HepG2 (cell line): ENCODE measurements at regions not wholly inside any gene's neighbourhood (a gene's known extent, or its start where the extent isn't known, plus 50 kb on each side); places are given as distances from the start of the nearest gene placed in this dataset.

Experiments
- ATAC-seq: fragments of 200-7000 bp; cut with Tn5 transposase; 3 replicates; pipeline ENCODE4 v1.9.1; 2020; ENCODE audit warnings: mild to moderate bottlenecking, moderate library complexity
- BruUV-seq: library from RNA; stranded (reverse); fragments of 400-500 nt; replicated peaks from 2 replicates; lab custom pipeline; 2021; lab: Mats Ljungman, UMichigan
- CTCF ChIA-PET: fragments of 300-600 bp; formaldehyde crosslinking; extraction: SDS; loops from one replicate; lab custom pipeline; 2021; ENCODE audit warnings: low total read pairs, inconsistent platforms, low intra/inter-chr PET ratio; lab: Yijun Ruan, JAX
- POLR2A ChIA-PET: fragments of 350-600 bp; sonication (Branson Sonifier 250); formaldehyde crosslinking; loops from one replicate; lab custom pipeline; 2020; ENCODE audit warnings: antibody characterized with exemption, inconsistent platforms; lab: Yijun Ruan, JAX
- DNase-seq: peaks from one replicate; pipeline ENCODE4 v3.0.0-alpha.2; 2015; ENCODE audit warnings: low spot score
- FAIRE-seq: peaks from 3 replicates; lab custom pipeline; 2011; peaks lifted over from hg19 to GRCh38; lab: Jason Lieb, UNC
- H2AFZ ChIP-seq: one replicate; pipeline ENCODE4 v1.6.1; 2011; ENCODE audit warnings: low read length, inconsistent platforms
- H3K27ac ChIP-seq: fragments of 300-600 bp; 3 replicates; pipeline ENCODE4 v1.8.0; 2011; ENCODE audit warnings: mixed run types, mild to moderate bottlenecking, mixed read lengths, low read length, inconsistent platforms; ENCODE audit not compliant: insufficient read depth; ENCODE audit errors: extremely low read length
- H3K27me3 ChIP-seq, 2 experiments: fragments of 200-600 bp in 1 of 2; 2 replicates in 1 of 2; 3 replicates in 1 of 2; pipeline versions ENCODE4 v1.6.0 to v1.8.0; 2011; ENCODE audit warnings: low read length in 2 of 2, mild to moderate bottlenecking in 2 of 2, moderate library complexity in 2 of 2, inconsistent platforms in 1 of 2; ENCODE audit not compliant: insufficient read depth in 2 of 2, control insufficient read depth in 1 of 2
- H3K36me3 ChIP-seq, 2 experiments: fragments of 200-600 bp in 1 of 2; replicated peaks in 1 of 2; 2 replicates in 1 of 2; 3 replicates in 1 of 2; pipeline versions ENCODE4 v1.5.1 to v1.8.0; 2011; ENCODE audit warnings: low read length in 2 of 2, inconsistent platforms in 1 of 2; ENCODE audit not compliant: insufficient read depth in 2 of 2, control insufficient read depth in 1 of 2
- H3K4me1 ChIP-seq: 2 replicates; pipeline ENCODE4 v1.5.1; 2012; ENCODE audit warnings: low read length, inconsistent platforms; ENCODE audit not compliant: insufficient read depth
- H3K4me2 ChIP-seq: 2 replicates; pipeline ENCODE4 v1.6.0; 2011; ENCODE audit warnings: low read depth, low read length, inconsistent platforms
- H3K4me3 ChIP-seq, 3 experiments: fragments of 200-600 bp in 1 of 3; sonication (generic), shearing (Covaris generic) in 1 of 3; replicated peaks in 1 of 3; 2 replicates each; pipeline ENCODE4 v1.5.1; 2011 to 2016; ENCODE audit warnings: low read length in 3 of 3, inconsistent platforms in 2 of 3, low read depth in 2 of 3, mild to moderate bottlenecking in 2 of 3, control low read depth in 1 of 3, mixed read lengths in 1 of 3; ENCODE audit not compliant: insufficient read depth in 1 of 3
- H3K79me2 ChIP-seq: one replicate; pipeline ENCODE4 v1.6.1; 2011; ENCODE audit warnings: low read length, inconsistent platforms; ENCODE audit not compliant: insufficient read depth
- H3K9ac ChIP-seq: 2 replicates; pipeline ENCODE4 v1.6.0; 2011; ENCODE audit warnings: mild to moderate bottlenecking, low read depth, low read length, inconsistent platforms; ENCODE audit not compliant: insufficient read depth
- H3K9me3 ChIP-seq: 2 replicates; pipeline ENCODE4 v1.5.1; 2012; ENCODE audit warnings: mild to moderate bottlenecking, low read length
- H4K20me1 ChIP-seq: 2 replicates; pipeline ENCODE4 v1.6.0; 2011; ENCODE audit warnings: inconsistent platforms, mild to moderate bottlenecking, low read length, moderate library complexity; ENCODE audit not compliant: insufficient read depth
- DRAP1 ChIP-seq: IDR thresholded peaks from 2 replicates; pipeline ENCODE4 v1.6.1; 2016; ENCODE audit warnings: missing genetic modification reagents, missing compliant biosample characterization
- ETS1 ChIP-seq: sonication (generic); formaldehyde crosslinking; IDR thresholded peaks from 2 replicates; pipeline ENCODE4 v1.4.0; 2020; ENCODE audit warnings: missing genetic modification reagents
- FIP1L1 ChIP-seq: fragments of 200-400 bp; formaldehyde crosslinking; IDR thresholded peaks from 2 replicates; pipeline ENCODE4 v1.6.1; 2018; ENCODE audit warnings: low read depth, mild to moderate bottlenecking, low read length, moderate library complexity, borderline replicate concordance; ENCODE audit not compliant: insufficient read depth
- FOXK1 ChIP-seq: sonication (generic); formaldehyde crosslinking; IDR thresholded peaks from 2 replicates; pipeline ENCODE4 v1.4.0; 2020; ENCODE audit warnings: low read depth, missing genetic modification reagents, borderline replicate concordance
- GATA4 ChIP-seq: sonication (generic); IDR thresholded peaks from 2 replicates; pipeline ENCODE4 v1.6.1; 2016; ENCODE audit warnings: antibody characterized with exemption, low read depth, borderline replicate concordance
- GATAD1 ChIP-seq: IDR thresholded peaks from 2 replicates; pipeline ENCODE4 v1.6.1; 2016; ENCODE audit warnings: missing genetic modification reagents, missing compliant biosample characterization
- MAFK ChIP-seq, 2 experiments: IDR thresholded peaks in 1 of 2; conservative IDR thresholded peaks in 1 of 2; 2 replicates each; pipeline ENCODE4 v1.6.1; 2011; ENCODE audit warnings: improper control_type of control experiment in 2 of 2, low read length in 2 of 2
- MTF2 ChIP-seq: sonication (generic); formaldehyde crosslinking; IDR thresholded peaks from 2 replicates; pipeline ENCODE4 v1.5.0; 2020; ENCODE audit warnings: missing genetic modification reagents, borderline replicate concordance
- NR1H2 ChIP-seq: sonication (generic); formaldehyde crosslinking; IDR thresholded peaks from 2 replicates; pipeline ENCODE4 v1.8.1; 2022; ENCODE audit warnings: low read depth, missing genetic modification reagents, borderline replicate concordance
- PHF8 ChIP-seq: sonication (generic); formaldehyde crosslinking; IDR thresholded peaks from 2 replicates; pipeline ENCODE4 v1.5.0; 2020; ENCODE audit warnings: missing genetic modification reagents
- RAD21 ChIP-seq: fragments of 450-650 bp; formaldehyde crosslinking; IDR thresholded peaks from 2 replicates; pipeline ENCODE4 v1.5.0; 2020; ENCODE audit warnings: mild to moderate bottlenecking
- RBFOX2 ChIP-seq: fragments of 200-400 bp; formaldehyde crosslinking; IDR thresholded peaks from 2 replicates; pipeline ENCODE4 v1.6.1; 2017; ENCODE audit warnings: low read depth, mild to moderate bottlenecking, low read length
- SUZ12 ChIP-seq: fragments of 150-350 bp; IDR thresholded peaks from 2 replicates; pipeline ENCODE4 v1.6.1; 2014; ENCODE audit warnings: low read depth, low read length
- TEAD3 ChIP-seq: optimal IDR thresholded peaks from 2 replicates; pipeline ENCODE3; 2016; ENCODE audit warnings: borderline replicate concordance
- ZFP36 ChIP-seq: fragments of 150-350 bp; IDR thresholded peaks from 2 replicates; pipeline ENCODE4 v1.6.1; 2018; ENCODE audit warnings: borderline replicate concordance, low read length, low read depth; ENCODE audit not compliant: partially characterized antibody
- ZNF276 ChIP-seq: sonication (generic); formaldehyde crosslinking; IDR thresholded peaks from 2 replicates; pipeline ENCODE4 v1.4.0; 2020; ENCODE audit warnings: mild to moderate bottlenecking, low read depth, missing genetic modification reagents
- ZNF576 ChIP-seq: sonication (generic); formaldehyde crosslinking; IDR thresholded peaks from 2 replicates; pipeline ENCODE4 v1.4.0; 2020; ENCODE audit warnings: mild to moderate bottlenecking, missing genetic modification reagents
- ZNF597 ChIP-seq: sonication (generic); formaldehyde crosslinking; IDR thresholded peaks from 2 replicates; pipeline ENCODE4 v1.5.0; 2020; ENCODE audit warnings: missing genetic modification reagents
- ZNF678 ChIP-seq: sonication (generic); formaldehyde crosslinking; IDR thresholded peaks from 2 replicates; pipeline ENCODE4 v1.4.0; 2020; ENCODE audit warnings: mild to moderate bottlenecking, missing genetic modification reagents
- ZZZ3 ChIP-seq: sonication (generic); formaldehyde crosslinking; IDR thresholded peaks from 2 replicates; pipeline ENCODE4 v1.4.0; 2020; ENCODE audit warnings: missing genetic modification reagents, mild to moderate bottlenecking, borderline replicate concordance
- WGBS: methylation state at CpG from one replicate; pipeline ENCODE4 v1.1.6; 2017; ENCODE audit warnings: low lambda C conversion rate; 5-methylcytosine and 5-hydroxymethylcytosine counted together
- in situ Hi-C: cut with HindIII; loops from 2 replicates; pipeline ENCODE4 v1.10.0; 2017; ENCODE audit warnings: low pct_unique_long_range_greater_than_20kb; ENCODE audit not compliant: extremely low pct_ligation_motif_present
- intact Hi-C: fragments of 100-400 bp; cut with micrococcal nuclease; formaldehyde crosslinking; loops from one replicate; pipeline ENCODE4 v1.10.0; 2022; ENCODE audit not compliant: unreplicated experiment

- WGBS = under 1% methylated on average over 5 of the region's 5 CpGs
- no TSS peak for BruUV-seq
- FAIRE-seq (no peak), ATAC-seq (no peak), DNase-seq (no peak)
- TF ChIP-seq FIP1L1 = no peak
- TF ChIP-seq MAFK (conservative IDR thresholded peaks at IDR 0.05 in 1 of 2, IDR thresholded peaks at IDR 0.05 in 1 of 2; ENCODE audit: low read length in 2 of 2) = no peak
- no peak for TF ChIP-seq NR1H2 (CRISPR knock-in tag)
- TF ChIP-seq RAD21 (CRISPR knock-in tag) = no peak
- no peak for TF ChIP-seq PHF8 (CRISPR knock-in tag)
- TF ChIP-seq ETS1 (CRISPR knock-in tag) = no peak
- TF ChIP-seq FOXK1 (CRISPR knock-in tag) = no peak
- no peak for TF ChIP-seq ZNF276
- TF ChIP-seq ZZZ3 (CRISPR knock-in tag) = no peak
- no peak for TF ChIP-seq GATAD1 (CRISPR knock-in tag)
- TF ChIP-seq SUZ12 = no peak
- no peak for TF ChIP-seq ZFP36
- no peak for TF ChIP-seq RBFOX2
- no peak for TF ChIP-seq GATA4
- TF ChIP-seq ZNF678 (CRISPR knock-in tag) = no peak
- TF ChIP-seq ZNF597 (CRISPR knock-in tag) = no peak
- TF ChIP-seq DRAP1 (CRISPR knock-in tag) = no peak
- TF ChIP-seq ZNF576 (CRISPR knock-in tag) = no peak
- no peak for TF ChIP-seq MTF2
- TF ChIP-seq TEAD3 (CRISPR knock-in tag) = no peak
- no peak overlapping the region for H2AFZ ChIP-seq
- H3K4me2 ChIP-seq = no peak overlapping the region
- in situ Hi-C loops = loop anchor here (25.0 kb wide), 2 partner anchors 1197 to 1847 kb away; no protein-coding TSS in a partner anchor
- POLR2A ChIA-PET = no interaction called here
- H3K9me3 ChIP-seq = no peaks in the 10 kb centered on the region
- no peaks in the 10 kb centered on the region for H3K79me2 ChIP-seq
- no peaks in the 10 kb centered on the region for H4K20me1 ChIP-seq
- no peak overlapping the region for H3K4me3 ChIP-seq
- intact Hi-C loops = no loop called here
- no peaks in the 10 kb centered on the region for H3K4me1 ChIP-seq
- CTCF ChIA-PET = no interaction called here
- H3K27ac ChIP-seq = no peak overlapping the region
- H3K9ac ChIP-seq = no peak overlapping the region
- no peaks in the 10 kb centered on the region; a peak in 1 of 5 replicates for H3K27me3 ChIP-seq
- H3K36me3 ChIP-seq = no peaks in the 10 kb centered on the region
Observed at GRCh38 chr12:125540580-125541204, 475.5 kb downstream of the AACS start.
